B cell (primary cell): ENCODE measurements at regions not wholly inside any gene's neighbourhood (a gene's known extent, or its start where the extent isn't known, plus 50 kb on each side); places are given as distances from the start of the nearest gene placed in this dataset.

Experiments used
- ATAC-seq: fragments of 200-7000 bp; cut with Tn5 transposase; one replicate; pipeline ENCODE4 v1.10.0; 2021; ENCODE audit warnings: low read depth, mild to moderate bottlenecking, moderate number of reproducible peaks, moderate library complexity
- CTCF ChIA-PET: fragments of 350-600 bp; sonication (Branson Sonifier 250); formaldehyde crosslinking; loops from one replicate; lab custom pipeline; 2021; ENCODE audit warnings: antibody characterized with exemption, inconsistent platforms; lab: Charles Lee
- POLR2A ChIA-PET: fragments of 350-600 bp; sonication (Branson Sonifier 250); formaldehyde crosslinking; loops from one replicate; lab custom pipeline; 2021; ENCODE audit warnings: antibody characterized with exemption; lab: Charles Lee
- DNase-seq: peaks from one replicate; pipeline ENCODE4 v3.0.0; 2013
- H2AFZ ChIP-seq: 2 replicates; pipeline ENCODE4 v1.6.1; 2012; ENCODE audit warnings: mild to moderate bottlenecking, low read depth, low read length; ENCODE audit not compliant: insufficient read depth, poor library complexity, severe bottlenecking
- H3K27ac ChIP-seq, 2 donors: 1 replicate in 1 of 2; 2 replicates in 1 of 2; pipeline ENCODE4 v1.5.1; 2012 to 2013; ENCODE audit warnings: low read length in 2 of 2, mild to moderate bottlenecking in 2 of 2, moderate library complexity in 1 of 2
- H3K27me3 ChIP-seq, 4 experiments: fragments of 200-600 bp in 1 of 4; sonication (generic) in 1 of 4; replicated peaks in 1 of 4; 1 replicate in 2 of 4; 2 replicates in 2 of 4; pipeline versions ENCODE4 v1.6.1 to v1.7.0; 2013 to 2016; ENCODE audit warnings: low read length in 3 of 4, mild to moderate bottlenecking in 2 of 4, mixed read lengths in 1 of 4, moderate library complexity in 1 of 4; ENCODE audit not compliant: insufficient read depth in 4 of 4, control insufficient read depth in 3 of 4; ENCODE audit errors: control extremely low read depth in 1 of 4
- H3K36me3 ChIP-seq, 2 experiments: replicated peaks in 1 of 2; 1 replicate in 1 of 2; 2 replicates in 1 of 2; pipeline versions ENCODE4 v1.6.1 to v1.7.1; 2013; ENCODE audit warnings: low read length in 1 of 2; ENCODE audit not compliant: insufficient read depth in 2 of 2, control insufficient read depth in 1 of 2; ENCODE audit errors: control extremely low read depth in 1 of 2, extremely low read depth in 1 of 2
- H3K4me1 ChIP-seq, 2 donors: fragments of 200-600 bp in 1 of 2; sonication (generic) in 1 of 2; 1 replicate in 1 of 2; 2 replicates in 1 of 2; pipeline versions ENCODE4 v1.5.1 to v1.6.1; 2013 to 2017; ENCODE audit warnings: low read length in 2 of 2; ENCODE audit not compliant: control insufficient read depth in 2 of 2, insufficient read depth in 2 of 2
- H3K4me2 ChIP-seq: replicated peaks from 2 replicates; pipeline ENCODE3; 2012; ENCODE audit warnings: mild to moderate bottlenecking, low read depth, low read length; ENCODE audit not compliant: poor library complexity, severe bottlenecking
- H3K4me3 ChIP-seq, 5 experiments: fragments of 200-600 bp in 1 of 5; sonication (generic) in 1 of 5; 1 replicate in 3 of 5; 2 replicates in 2 of 5; pipeline versions ENCODE4 v1.5.1 to v1.7.0; 2011 to 2016; ENCODE audit warnings: low read length in 4 of 5, mild to moderate bottlenecking in 4 of 5, low read depth in 2 of 5, control low read depth in 1 of 5, moderate library complexity in 1 of 5; ENCODE audit not compliant: insufficient read depth in 1 of 5; ENCODE audit errors: control extremely low read depth in 1 of 5, extremely low read depth in 1 of 5
- H3K79me2 ChIP-seq: fragments of 200-600 bp; sonication (generic); one replicate; pipeline ENCODE4 v1.6.0; 2016; ENCODE audit warnings: low read length; ENCODE audit not compliant: control insufficient read depth, insufficient read depth
- H3K9ac ChIP-seq: fragments of 200-600 bp; sonication (generic); 2 replicates; pipeline ENCODE4 v1.6.1; 2017; ENCODE audit warnings: mild to moderate bottlenecking, low read length, moderate library complexity
- H3K9me3 ChIP-seq, 3 donors: one replicate each; pipeline versions ENCODE4 v1.6.1 to v1.7.1; 2013; ENCODE audit warnings: low read length in 2 of 3; ENCODE audit not compliant: control insufficient read depth in 2 of 3, insufficient read depth in 1 of 3; ENCODE audit errors: control extremely low read depth in 1 of 3
- H4K20me1 ChIP-seq: 2 replicates; pipeline ENCODE4 v1.6.0; 2012; ENCODE audit warnings: mild to moderate bottlenecking, low read length; ENCODE audit not compliant: insufficient read depth, control insufficient read depth, poor library complexity, severe bottlenecking
- H3K27ac Mint-ChIP-seq: one replicate; pipeline ENCODE4 v1.8.0; 2021; ENCODE audit warnings: mixed read lengths
- H3K27me3 Mint-ChIP-seq: one replicate; pipeline ENCODE4 v1.8.0; 2021; ENCODE audit warnings: mixed read lengths
- H3K4me1 Mint-ChIP-seq: one replicate; pipeline ENCODE4 v1.8.0; 2021; ENCODE audit warnings: mixed read lengths
- H3K4me3 Mint-ChIP-seq: one replicate; pipeline ENCODE4 v1.8.0; 2021; ENCODE audit warnings: mixed read lengths
- H3K9me3 Mint-ChIP-seq: one replicate; pipeline ENCODE4 v1.8.0; 2022; ENCODE audit warnings: mixed read lengths; ENCODE audit not compliant: insufficient read depth
- EZH2 ChIP-seq: IDR thresholded peaks from 2 replicates; pipeline ENCODE4 v1.6.1; 2012; ENCODE audit warnings: borderline replicate concordance, low read depth, mild to moderate bottlenecking, moderate library complexity, low read length; ENCODE audit not compliant: insufficient read depth, poor library complexity, severe bottlenecking
- WGBS: methylation state at CpG from one replicate; pipeline ENCODE4 v1.1.5; 2013; ENCODE audit warnings: missing lambda C conversion rate; ENCODE audit not compliant: insufficient coverage; 5-methylcytosine and 5-hydroxymethylcytosine counted together
- intact Hi-C: fragments of 100-400 bp; cut with micrococcal nuclease; formaldehyde crosslinking; loops from one replicate; pipeline ENCODE4 v1.10.0; 2022
- TF ChIP-seq, protein P1 (sequence below): fragments of 200-600 bp; IDR thresholded peaks from one replicate; pipeline ENCODE4 v1.8.0; 2022; ENCODE audit warnings: antibody characterized with exemption, mild to moderate bottlenecking

- Histone ChIP-seq H3K4me3 (no peak overlapping the region), H3K79me2 (no peaks in the 10 kb centered on the region), H3K27me3 (no peaks in the 10 kb centered on the region), H4K20me1 (no peaks in the 10 kb centered on the region), H3K27ac (no peak overlapping the region), H3K36me3 (no peaks in the 10 kb centered on the region), H2AFZ (no peak overlapping the region), H3K9ac (no peak overlapping the region), H3K4me2 (no peak overlapping the region), H3K9me3 (peaks cover 2 to 11% (median 4%) of the 10 kb centered on the region in 3 donors), H3K4me1 (no peaks in the 10 kb centered on the region)
- ATAC-seq, result no peak
- TF ChIP-seq EZH2, result no peak
- TF ChIP-seq, protein P1, sequence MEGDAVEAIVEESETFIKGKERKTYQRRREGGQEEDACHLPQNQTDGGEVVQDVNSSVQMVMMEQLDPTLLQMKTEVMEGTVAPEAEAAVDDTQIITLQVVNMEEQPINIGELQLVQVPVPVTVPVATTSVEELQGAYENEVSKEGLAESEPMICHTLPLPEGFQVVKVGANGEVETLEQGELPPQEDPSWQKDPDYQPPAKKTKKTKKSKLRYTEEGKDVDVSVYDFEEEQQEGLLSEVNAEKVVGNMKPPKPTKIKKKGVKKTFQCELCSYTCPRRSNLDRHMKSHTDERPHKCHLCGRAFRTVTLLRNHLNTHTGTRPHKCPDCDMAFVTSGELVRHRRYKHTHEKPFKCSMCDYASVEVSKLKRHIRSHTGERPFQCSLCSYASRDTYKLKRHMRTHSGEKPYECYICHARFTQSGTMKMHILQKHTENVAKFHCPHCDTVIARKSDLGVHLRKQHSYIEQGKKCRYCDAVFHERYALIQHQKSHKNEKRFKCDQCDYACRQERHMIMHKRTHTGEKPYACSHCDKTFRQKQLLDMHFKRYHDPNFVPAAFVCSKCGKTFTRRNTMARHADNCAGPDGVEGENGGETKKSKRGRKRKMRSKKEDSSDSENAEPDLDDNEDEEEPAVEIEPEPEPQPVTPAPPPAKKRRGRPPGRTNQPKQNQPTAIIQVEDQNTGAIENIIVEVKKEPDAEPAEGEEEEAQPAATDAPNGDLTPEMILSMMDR, result no peak
- WGBS, result 88% methylated on average over 4 of the region's 4 CpGs
- Mint-ChIP-seq H3K27ac (no peak overlapping the region), H3K27me3 (peaks cover 3% of the 10 kb centered on the region), H3K4me1 (no peaks in the 10 kb centered on the region), H3K4me3 (no peak overlapping the region), H3K9me3 (peaks cover 2% of the 10 kb centered on the region)
- ChIA-PET POLR2A (no interaction called here), CTCF (no interaction called here)
- no peak for DNase-seq
- intact Hi-C loops, result no loop called here
These were observed 158.0 kb upstream of the CAND1 start for GRCh38 chr12:67111182-67111581.

DNA sequence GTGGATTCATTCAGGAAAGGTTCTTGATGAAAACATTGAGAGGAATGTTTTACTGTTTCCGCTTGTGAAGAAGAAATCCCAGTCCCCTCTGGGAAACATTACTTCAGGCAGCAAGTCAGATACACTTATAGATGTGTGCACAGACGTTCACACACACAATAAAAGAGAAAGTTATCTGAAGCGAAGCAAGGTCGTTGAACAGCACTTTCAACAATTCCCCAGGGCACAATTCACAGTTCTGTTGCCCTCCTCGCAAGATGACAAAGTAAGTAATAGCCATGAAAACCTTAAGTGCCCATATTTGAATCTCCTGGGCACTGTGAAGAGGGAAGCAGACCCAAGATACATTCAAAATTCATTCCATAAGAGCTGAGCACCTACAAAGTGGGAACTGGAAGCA lies 156.6 kb upstream of the CAND1 start:
- Mint-ChIP-seq H3K27me3 (peaks cover 3% of the 10 kb centered on the region), H3K4me1 (no peaks in the 10 kb centered on the region), H3K4me3 (no peak overlapping the region), H3K9me3 (no peaks in the 10 kb centered on the region), H3K27ac (no peak overlapping the region)
- intact Hi-C loops, result no loop called here
- POLR2A ChIA-PET, result no interaction called here
- CTCF ChIA-PET, result no interaction called here
- ATAC-seq, result no peak
- no peaks in the 10 kb centered on the region for H3K79me2 ChIP-seq
- no peaks in the 10 kb centered on the region for H3K27me3 ChIP-seq
- peaks cover 0 to 4% (median 0%) of the 10 kb centered on the region in 3 donors for H3K9me3 ChIP-seq
- H3K36me3 ChIP-seq, result no peaks in the 10 kb centered on the region
- no peak overlapping the region for H2AFZ ChIP-seq
- H3K4me3 ChIP-seq, result no peak overlapping the region
- H4K20me1 ChIP-seq, result no peaks in the 10 kb centered on the region
- H3K4me2 ChIP-seq, result no peak overlapping the region
- H3K27ac ChIP-seq, result no peak overlapping the region
- H3K4me1 ChIP-seq, result no peaks in the 10 kb centered on the region
- WGBS, result 11% methylated on average over 3 of the region's 5 CpGs
- DNase-seq, result no peak
- TF ChIP-seq EZH2, result no peak
- TF ChIP-seq, protein P1, result no peak
- H3K9ac ChIP-seq, result no peak overlapping the region
